ENCODE measurements at regions not wholly inside any gene's neighbourhood (a gene's known extent, or its start where the extent isn't known, plus 50 kb on each side); places are given as distances from the start of the nearest gene placed in this dataset.

DNA sequence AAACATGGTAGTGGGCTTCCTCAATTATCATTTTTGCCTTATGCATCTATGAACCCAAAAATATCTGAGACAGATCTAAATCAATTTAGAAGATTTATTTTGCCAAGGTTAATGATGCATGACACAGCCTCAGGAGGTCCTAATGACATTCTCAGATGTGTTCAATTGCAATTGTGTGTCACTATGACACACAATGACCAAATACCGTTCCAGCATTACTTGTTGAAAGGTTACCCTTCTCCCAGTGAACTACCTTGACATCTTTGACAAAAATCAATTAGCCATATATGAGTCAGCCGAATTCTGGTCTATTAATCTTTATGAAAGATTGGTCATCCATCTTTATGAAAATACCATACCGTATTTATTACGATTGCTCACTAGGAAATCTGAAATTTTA, 592.5 kb upstream of the GJE1 start:
- TF ChIP-seq CTCF (IDR thresholded peaks at IDR 0.05 in 4 of 5, conservative IDR thresholded peaks at IDR 0.05 in 1 of 5) (no peak), POLR2A (IDR thresholded peaks at IDR 0.05) (no peak)
